ENCODE measurements at regions not wholly inside any gene's neighbourhood (a gene's known extent, or its start where the extent isn't known, plus 50 kb on each side); places are given as distances from the start of the nearest gene placed in this dataset.

DNA sequence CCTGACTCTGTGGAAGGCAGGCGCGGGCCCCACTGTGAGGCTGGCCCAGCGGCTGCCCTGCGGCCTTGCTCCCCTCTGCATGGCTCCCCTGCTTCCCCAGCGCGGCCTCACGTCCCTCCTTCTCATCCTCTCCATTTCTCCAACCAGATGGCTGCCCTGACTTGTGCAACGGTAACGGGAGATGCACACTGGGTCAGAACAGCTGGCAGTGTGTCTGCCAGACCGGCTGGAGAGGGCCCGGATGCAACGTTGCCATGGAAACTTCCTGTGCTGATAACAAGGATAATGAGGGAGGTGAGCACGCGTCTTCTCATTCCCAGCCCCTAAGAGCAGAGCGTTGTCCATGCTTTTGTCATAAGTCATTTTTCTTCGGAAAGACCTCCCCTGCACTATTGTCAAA is 129.0 kb upstream of the WWC1 start:
- no peak for TF ChIP-seq POLR2A (IDR thresholded peaks at IDR 0.05)
- TF ChIP-seq, protein P1, sequence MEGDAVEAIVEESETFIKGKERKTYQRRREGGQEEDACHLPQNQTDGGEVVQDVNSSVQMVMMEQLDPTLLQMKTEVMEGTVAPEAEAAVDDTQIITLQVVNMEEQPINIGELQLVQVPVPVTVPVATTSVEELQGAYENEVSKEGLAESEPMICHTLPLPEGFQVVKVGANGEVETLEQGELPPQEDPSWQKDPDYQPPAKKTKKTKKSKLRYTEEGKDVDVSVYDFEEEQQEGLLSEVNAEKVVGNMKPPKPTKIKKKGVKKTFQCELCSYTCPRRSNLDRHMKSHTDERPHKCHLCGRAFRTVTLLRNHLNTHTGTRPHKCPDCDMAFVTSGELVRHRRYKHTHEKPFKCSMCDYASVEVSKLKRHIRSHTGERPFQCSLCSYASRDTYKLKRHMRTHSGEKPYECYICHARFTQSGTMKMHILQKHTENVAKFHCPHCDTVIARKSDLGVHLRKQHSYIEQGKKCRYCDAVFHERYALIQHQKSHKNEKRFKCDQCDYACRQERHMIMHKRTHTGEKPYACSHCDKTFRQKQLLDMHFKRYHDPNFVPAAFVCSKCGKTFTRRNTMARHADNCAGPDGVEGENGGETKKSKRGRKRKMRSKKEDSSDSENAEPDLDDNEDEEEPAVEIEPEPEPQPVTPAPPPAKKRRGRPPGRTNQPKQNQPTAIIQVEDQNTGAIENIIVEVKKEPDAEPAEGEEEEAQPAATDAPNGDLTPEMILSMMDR (IDR thresholded peaks at IDR 0.05): no peak
